HG02943 (cell line): ENCODE measurements at regions not wholly inside any gene's neighbourhood (a gene's known extent, or its start where the extent isn't known, plus 50 kb on each side); places are given as distances from the start of the nearest gene placed in this dataset.
"Not testable (repeated sequence)": the region's sequence is repeated elsewhere in the genome, so short reads cannot be mapped to it uniquely, and the experiment has no call there.

ENCODE experiments used
- ATAC-seq: cut with Tn5 transposase; IDR thresholded peaks from one replicate; pipeline ENCODE4 v1.9.1; 2021; ENCODE audit warnings: mild to moderate bottlenecking, low read depth, moderate library complexity; ENCODE audit not compliant: unreplicated experiment

DNA sequence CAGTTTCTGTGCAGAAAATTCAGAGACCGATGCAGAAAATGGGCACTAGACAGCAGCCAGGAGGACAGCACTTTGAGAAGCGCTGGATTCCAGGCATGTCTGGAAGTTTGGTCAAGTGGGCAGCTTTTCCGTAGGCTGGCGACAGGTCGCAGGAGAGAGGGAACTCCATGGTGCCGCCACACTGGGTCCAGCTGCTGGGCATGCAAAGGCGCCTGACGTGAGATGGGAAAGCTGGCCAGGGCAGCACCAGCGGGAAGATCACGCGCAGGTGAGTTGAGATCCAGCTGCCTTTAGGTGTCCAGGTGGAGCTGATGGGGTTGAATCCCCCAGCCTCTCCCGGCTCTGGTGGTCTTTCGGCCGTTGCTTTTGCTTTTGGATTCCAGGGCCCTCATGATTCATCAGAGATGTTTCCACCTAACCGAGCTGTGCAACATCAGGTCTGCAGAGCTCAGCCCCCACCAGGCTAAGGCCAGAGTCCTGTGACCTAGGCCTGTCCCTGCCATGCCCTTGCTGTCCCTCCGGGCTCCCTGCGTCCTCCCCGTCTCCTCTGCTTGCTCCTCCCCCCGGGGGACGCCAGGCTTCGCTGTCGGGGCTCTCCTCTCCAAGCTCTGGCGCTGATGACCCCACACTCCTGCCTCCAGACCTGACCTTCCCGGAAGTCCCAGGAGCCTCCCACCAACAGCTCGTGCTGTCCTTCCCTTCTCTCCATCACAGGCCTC is 1001.7 kb downstream of the BRD1 start:
- no peak for ATAC-seq

DNA sequence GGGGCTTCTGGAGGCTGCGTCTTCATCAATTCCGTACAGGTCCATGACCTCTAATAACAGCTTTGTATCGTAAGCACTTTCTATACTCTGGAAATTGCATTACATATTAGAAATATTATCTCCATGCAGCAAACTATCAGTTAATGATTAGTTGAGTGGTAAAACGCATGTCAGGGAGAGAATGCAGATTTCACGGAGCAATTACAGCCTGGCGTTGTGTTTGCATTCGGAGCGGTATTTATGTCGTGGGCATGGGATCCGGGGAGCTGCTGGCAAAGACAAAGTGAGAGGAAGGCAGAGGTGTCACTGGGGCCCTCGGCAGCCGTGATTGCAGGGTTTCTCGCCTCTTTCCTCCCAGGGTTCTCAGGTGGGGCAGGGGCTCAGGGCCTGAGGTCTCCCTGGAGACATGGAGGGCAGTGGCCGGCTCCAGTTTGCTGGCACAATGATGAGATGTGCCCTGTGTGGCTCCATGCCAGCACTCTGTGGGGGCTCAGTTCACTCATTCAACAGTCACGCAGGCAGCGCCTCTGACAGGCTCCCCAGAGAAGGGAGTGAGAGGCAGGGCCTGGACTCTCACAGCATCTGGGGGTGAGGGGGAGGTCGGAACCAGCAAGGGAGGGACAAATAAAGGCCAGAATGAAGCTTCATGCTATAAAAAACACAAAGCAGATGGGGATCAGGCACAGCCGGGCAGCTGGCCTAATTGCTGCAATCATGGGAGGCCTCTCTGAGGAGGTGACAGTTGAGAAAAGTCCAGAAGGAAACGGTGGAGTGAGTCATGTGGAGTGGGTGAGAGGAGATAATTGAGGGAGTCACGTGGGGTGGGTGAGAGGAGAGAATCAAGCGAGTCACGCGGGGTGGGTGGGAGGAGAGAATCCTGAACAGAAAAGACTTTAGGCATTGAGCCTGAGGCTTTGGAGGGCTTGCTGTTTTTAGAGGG is 1002.7 kb downstream of the BRD1 start:
- ATAC-seq: no peak

GRCh38 chr22:48823941-48824340 is 1003.7 kb downstream of the BRD1 start:
- ATAC-seq: no peak

GRCh38 chr22:48822278-48823233 is 1005.1 kb downstream of the BRD1 start:
- ATAC-seq: no peak

DNA sequence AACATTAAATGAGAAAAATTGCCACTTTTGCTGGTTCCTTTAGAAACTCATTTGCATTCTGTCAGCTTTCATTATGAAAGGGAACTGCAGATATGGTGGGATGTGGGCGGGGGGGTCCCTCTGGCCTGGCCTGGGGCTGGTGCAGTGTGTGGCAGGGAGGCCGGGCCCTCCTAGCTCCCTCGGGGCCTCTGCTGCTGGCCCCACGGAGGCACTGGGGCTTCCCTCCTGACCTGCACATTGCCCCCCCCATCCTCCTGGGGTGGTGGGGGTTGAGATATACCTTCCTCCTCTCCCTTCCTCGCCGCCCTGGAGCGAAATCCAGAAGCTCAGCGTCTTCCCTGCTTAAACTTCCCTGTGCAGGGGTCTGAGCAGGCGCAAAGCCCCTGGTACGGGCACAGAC is 1005.9 kb downstream of the BRD1 start:
- no peak for ATAC-seq

DNA sequence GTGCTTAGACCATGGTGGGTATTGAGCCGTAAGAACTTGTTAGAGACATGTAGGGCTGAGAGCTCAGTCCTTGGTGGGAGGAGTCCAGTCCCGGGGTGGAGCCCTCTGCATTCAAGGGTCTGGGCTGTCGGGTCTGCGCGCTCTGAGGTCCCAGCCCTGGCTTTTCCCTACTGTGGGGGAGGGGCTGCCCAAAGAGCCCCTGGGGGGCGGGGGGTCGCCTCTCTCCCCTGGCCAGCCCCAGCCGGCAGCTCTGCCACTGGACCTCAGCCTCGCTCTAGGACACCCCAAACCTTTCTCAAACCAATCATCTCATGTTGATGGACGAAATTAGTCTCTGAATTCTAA is 1006.4 kb downstream of the BRD1 start:
- no peak for ATAC-seq

DNA sequence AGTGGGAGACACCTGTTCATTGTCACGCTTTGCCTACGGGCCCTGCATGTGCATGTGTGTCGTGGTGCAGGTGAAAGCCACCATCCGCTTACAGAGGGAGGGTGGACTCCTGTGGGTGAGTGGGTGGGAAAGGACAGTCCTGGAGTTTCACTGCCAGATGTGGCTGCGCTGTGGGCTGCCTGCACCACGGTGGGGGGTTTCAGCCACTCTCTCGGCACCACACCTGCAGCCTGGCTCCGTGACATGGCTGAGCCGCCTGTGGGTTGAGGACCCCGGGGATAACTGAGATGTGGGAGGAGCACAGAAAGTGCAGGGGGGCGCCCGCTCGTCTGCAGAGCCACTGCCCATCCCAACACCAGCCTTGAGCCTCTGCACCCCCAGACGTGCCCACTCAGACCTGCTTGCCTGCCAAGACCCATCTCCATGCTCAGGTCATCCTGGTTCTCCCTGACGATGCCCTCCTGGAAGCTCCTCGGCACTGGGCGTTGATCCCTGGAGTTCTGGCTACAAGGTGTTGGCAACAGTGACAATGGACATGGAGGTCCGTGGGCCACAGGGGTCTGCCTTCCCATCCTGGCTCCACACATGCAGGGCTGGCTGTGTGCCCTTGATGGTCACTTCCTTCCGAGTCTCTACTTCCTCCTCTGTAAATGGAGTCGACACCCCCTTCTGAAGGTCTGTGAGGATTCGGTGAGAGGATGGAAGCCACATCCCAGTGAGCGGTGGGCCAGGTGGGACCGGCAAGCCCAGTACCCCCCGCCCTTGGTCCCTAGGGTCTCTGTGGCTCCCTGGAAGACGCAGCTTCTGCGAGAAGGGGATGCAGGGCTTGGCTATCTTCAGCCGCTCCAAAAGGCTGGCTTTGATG is 1007.0 kb downstream of the BRD1 start:
- no peak for ATAC-seq

DNA sequence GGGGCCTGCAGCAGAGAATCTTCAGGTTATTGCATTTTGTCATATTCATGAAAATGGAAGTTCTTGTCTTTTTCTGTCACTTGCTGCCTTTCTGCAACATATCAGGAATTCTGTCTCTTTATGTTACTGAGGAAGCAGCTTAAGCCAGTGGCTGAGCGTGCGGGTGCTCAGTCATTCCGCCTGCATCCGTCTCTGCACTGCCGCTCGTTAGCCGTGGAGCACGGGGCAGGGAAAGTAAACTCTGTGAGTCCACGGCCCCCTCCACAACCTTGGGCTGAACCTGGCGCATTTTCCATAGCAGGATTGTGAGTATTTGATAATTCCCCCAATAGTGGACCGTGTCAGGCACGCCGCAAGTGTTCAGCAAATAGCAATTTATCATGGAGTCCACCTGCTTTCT is 1007.7 kb downstream of the BRD1 start:
- ATAC-seq: no peak

DNA sequence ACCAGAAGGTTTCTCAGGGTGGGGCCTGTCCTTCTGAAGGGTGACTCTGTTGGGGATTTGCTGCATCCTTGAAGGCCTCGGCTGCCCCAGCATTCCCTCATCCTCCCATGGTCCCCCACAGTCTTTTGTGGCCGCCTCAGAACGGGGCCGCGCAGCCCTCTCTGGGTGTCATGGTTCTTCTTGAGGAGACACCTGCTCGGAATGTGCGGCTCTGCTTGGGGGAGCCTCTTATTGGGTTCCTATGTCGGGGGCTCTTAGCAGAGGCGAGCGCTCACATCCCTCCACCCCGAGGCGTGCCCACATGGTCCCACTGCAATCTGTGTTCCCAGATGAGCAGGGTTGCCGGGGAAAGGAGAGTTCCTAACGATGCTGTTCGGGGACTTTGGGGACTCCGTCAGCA is 1008.4 kb downstream of the BRD1 start:
- no peak for ATAC-seq

- not testable (repeated sequence) for ATAC-seq
Observed at GRCh38 chr22:48817491-48817890, 1010.2 kb downstream of the BRD1 start.

DNA sequence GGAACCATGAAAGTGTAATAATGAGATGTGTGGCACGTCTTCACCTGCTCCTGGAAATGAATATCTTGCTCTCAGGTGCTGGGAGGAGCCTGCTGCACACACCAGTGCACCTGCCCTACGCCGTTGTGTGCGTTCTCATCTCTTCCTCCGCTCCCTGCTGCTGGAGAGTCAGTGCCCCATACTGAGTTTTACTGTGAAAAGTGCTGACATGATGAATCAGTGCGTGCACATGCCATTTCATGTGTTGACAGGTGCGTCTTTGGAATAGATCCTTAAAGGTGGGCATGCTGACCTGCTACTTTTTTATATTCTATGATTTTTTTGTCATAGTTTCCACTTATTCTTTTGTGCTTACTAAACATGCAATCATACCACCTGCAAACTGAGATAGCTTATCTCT is 1015.8 kb downstream of the BRD1 start:
- ATAC-seq: no peak

DNA sequence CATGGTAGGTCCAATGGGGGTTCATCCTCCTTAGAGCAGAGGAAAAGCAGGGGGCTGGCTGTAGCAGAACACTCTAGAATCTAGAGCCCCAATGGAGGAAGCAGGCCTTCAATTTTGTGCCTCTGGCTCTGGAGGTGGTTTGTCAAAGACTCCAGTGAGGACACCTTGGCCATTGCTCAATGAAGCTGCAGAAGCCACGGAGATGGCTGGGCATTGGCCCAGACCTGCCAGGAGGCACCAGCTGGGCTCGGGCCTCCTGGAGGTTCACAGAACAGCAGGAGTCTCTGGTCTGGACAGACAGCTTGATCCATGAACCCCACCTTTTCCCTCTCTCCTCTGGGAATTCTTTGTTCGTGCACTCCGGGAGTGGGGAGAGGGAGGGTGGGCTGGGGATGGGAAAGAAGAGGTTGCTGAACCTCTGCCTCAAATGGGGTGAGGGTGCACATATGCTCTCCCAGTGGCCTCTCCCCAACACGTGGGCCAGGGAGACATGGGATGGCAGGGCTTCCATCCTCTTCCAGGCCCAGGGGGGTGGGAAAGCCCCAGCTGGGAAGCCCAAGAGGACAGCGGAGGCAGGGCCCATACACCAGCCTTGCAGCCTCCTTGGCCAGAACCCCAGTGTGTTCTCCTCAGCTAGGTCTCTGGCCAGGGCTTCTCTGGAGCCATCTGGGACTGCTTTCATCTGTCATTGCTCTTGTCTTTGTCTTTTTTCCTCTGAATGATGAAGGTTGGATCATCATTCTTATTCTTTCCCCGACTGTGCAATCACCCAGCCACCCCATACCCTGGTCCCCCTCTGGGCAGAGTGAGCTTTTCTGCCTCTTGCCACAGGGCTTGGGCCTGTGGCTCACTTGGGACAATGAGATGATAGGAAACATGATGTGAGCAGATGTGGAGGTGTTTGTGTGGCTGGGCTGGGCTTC is 1019.4 kb downstream of the BRD1 start:
- no peak for ATAC-seq

- no peak for ATAC-seq
Observed at GRCh38 chr22:48807155-48807554, 1020.5 kb downstream of the BRD1 start.

GRCh38 chr22:48806227-48806781 is 1021.4 kb downstream of the BRD1 start:
- ATAC-seq: no peak

GRCh38 chr22:48805516-48805915 is 1022.2 kb downstream of the BRD1 start:
- no peak for ATAC-seq

- ATAC-seq: no peak
Observed at GRCh38 chr22:48804811-48805301, 1022.8 kb downstream of the BRD1 start.

DNA sequence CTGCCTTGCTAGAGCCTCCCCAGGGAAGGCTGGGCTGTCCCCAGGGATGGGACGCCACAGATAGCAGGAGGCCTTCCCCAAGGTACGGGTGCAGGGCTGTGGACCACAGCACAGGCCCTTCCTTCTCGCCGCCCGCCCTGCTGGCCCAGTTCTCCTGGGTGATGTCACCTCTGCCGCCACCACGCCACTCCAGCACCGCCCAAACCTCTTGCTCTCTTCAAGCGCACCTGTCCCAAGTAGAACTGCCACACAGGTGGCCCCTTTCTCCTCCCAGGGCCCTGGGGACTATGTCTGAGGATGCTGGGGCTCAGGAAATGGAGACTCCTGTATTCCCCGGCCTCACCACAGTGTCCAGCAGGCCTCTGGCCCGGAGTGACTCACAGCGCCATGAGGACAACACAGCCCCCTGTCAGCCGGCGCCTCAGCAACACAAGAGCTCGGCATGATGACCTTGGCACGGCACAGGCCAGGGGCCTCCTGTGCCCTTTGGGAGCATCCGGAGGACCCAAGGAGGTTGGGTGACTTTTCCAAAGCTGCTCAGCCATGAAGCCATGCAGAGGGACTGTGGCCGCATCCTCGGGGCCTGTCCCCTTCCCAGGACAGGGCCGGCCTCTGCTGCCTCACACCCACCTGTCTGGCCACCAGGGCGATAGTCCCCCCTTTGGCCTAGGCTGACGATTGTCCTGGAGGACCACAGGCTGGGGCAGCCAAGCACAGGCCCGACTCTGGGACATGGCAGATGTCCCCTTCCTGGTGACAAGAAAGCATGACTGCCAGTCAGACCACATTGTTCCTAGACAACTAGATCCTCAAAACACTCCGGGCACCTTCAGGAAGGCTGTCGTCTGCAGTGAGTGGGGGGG is 1023.5 kb downstream of the BRD1 start:
- ATAC-seq: no peak
